Naive thymus-derived CD4-positive, alpha-beta T cell (primary cell): ENCODE measurements at regions not wholly inside any gene's neighbourhood (a gene's known extent, or its start where the extent isn't known, plus 50 kb on each side); places are given as distances from the start of the nearest gene placed in this dataset.

ENCODE experiments used
- ATAC-seq: fragments of 150-1000 bp; cut with Tn5 transposase; 2 replicates; pipeline ENCODE4 v1.10.0; 2021; ENCODE audit warnings: mild to moderate bottlenecking, moderate library complexity
- CTCF ChIA-PET: fragments of 350-600 bp; sonication (Branson Sonifier 250); formaldehyde crosslinking; loops from one replicate; lab custom pipeline; 2021; ENCODE audit warnings: antibody characterized with exemption; lab: Charles Lee
- POLR2A ChIA-PET: fragments of 350-600 bp; sonication (Branson Sonifier 250); formaldehyde crosslinking; loops from one replicate; lab custom pipeline; 2021; ENCODE audit warnings: antibody characterized with exemption, inconsistent platforms; lab: Charles Lee
- DNase-seq, 9 donors: peaks; one replicate each; pipeline versions ENCODE4 v3.0.0 to v3.0.0-alpha.2; 2020 to 2022; ENCODE audit warnings: mixed read lengths in 1 of 9
- H3K27ac ChIP-seq: one replicate; pipeline ENCODE4 v1.7.0; 2013; ENCODE audit warnings: mild to moderate bottlenecking, low read depth, low read length, moderate library complexity
- H3K27me3 ChIP-seq, 2 donors: one replicate each; pipeline ENCODE4 v1.7.0; 2013; ENCODE audit warnings: low read length in 2 of 2, mild to moderate bottlenecking in 2 of 2, moderate library complexity in 2 of 2; ENCODE audit not compliant: control insufficient read depth in 2 of 2, insufficient read depth in 2 of 2
- H3K36me3 ChIP-seq, 3 experiments: 1 replicate in 2 of 3; 2 replicates in 1 of 3; pipeline ENCODE4 v1.7.0; 2013; ENCODE audit warnings: low read length in 3 of 3, mild to moderate bottlenecking in 3 of 3, moderate library complexity in 1 of 3; ENCODE audit not compliant: insufficient read depth in 3 of 3, control insufficient read depth in 2 of 3
- H3K4me1 ChIP-seq, 2 donors: one replicate each; pipeline ENCODE4 v1.7.0; 2013; ENCODE audit warnings: low read length in 2 of 2, mild to moderate bottlenecking in 2 of 2, moderate library complexity in 1 of 2; ENCODE audit not compliant: control insufficient read depth in 2 of 2, insufficient read depth in 2 of 2
- H3K4me3 ChIP-seq: 2 replicates; pipeline ENCODE4 v1.7.0; 2013; ENCODE audit warnings: mild to moderate bottlenecking, low read length
- H3K9me3 ChIP-seq, 3 experiments: 1 replicate in 2 of 3; 2 replicates in 1 of 3; pipeline ENCODE4 v1.7.0; 2013; ENCODE audit warnings: low read length in 3 of 3; ENCODE audit not compliant: control insufficient read depth in 2 of 3
- H3K27ac Mint-ChIP-seq, 9 donors: one replicate each; pipeline ENCODE4 v1.8.0; 2020 to 2022; ENCODE audit warnings: mixed read lengths in 9 of 9, mild to moderate bottlenecking in 8 of 9, moderate library complexity in 5 of 9, inconsistent platforms in 2 of 9
- H3K27me3 Mint-ChIP-seq, 5 donors: one replicate each; pipeline ENCODE4 v1.8.0; 2021 to 2022; ENCODE audit warnings: mixed read lengths in 5 of 5, mild to moderate bottlenecking in 1 of 5
- H3K36me3 Mint-ChIP-seq, 5 donors: one replicate each; pipeline ENCODE4 v1.8.0; 2020 to 2022; ENCODE audit warnings: mixed read lengths in 5 of 5, mild to moderate bottlenecking in 3 of 5, inconsistent platforms in 1 of 5
- H3K4me1 Mint-ChIP-seq, 7 donors: one replicate each; pipeline ENCODE4 v1.8.0; 2020 to 2022; ENCODE audit warnings: mixed read lengths in 7 of 7, mild to moderate bottlenecking in 3 of 7, inconsistent platforms in 1 of 7
- H3K4me3 Mint-ChIP-seq, 10 donors: one replicate each; pipeline ENCODE4 v1.8.0; 2020 to 2022; ENCODE audit warnings: mild to moderate bottlenecking in 10 of 10, mixed read lengths in 10 of 10, moderate library complexity in 6 of 10, inconsistent platforms in 2 of 10
- H3K9me3 Mint-ChIP-seq, 11 donors: one replicate each; pipeline ENCODE4 v1.8.0; 2020 to 2022; ENCODE audit warnings: mixed read lengths in 11 of 11, mild to moderate bottlenecking in 4 of 11, inconsistent platforms in 1 of 11, moderate library complexity in 1 of 11
- intact Hi-C, 2 donors: fragments of 100-400 bp; cut with micrococcal nuclease; formaldehyde crosslinking; loops; one replicate each; pipeline ENCODE4 v1.15.1; 2023

DNA sequence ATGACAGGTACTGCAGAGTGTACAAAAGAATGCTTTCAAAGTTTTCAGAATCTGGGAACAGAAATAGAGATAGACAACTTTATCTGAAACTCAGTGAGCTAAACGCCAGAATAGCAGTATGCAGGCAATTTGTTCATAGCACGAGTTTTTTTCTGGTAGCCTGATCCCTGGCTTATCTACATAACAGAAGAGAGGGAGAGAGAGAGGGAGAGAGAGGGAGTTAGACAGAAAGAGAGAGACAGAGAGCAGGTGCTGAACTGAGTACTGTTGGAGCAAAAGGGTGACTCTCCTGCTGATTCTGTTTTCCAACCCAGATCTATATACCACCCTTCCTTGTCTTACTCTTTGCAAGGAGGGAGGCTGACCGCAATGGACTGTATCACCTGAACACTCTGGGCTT is 388.0 kb upstream of the CA10 start:
- Histone ChIP-seq H3K4me1 (no peaks in the 10 kb centered on the region), H3K27me3 (no peaks in the 10 kb centered on the region), H3K9me3 (no peaks in the 10 kb centered on the region), H3K4me3 (no peak overlapping the region), H3K27ac (no peak overlapping the region), H3K36me3 (no peaks in the 10 kb centered on the region)
- Mint-ChIP-seq H3K36me3 (no peaks in the 10 kb centered on the region), H3K27me3 (no peaks in the 10 kb centered on the region), H3K9me3 (peaks cover 2 to 13% (median 6%) of the 10 kb centered on the region in 11 donors), H3K4me1 (no peaks in the 10 kb centered on the region), H3K27ac (no peak overlapping the region), H3K4me3 (no peak overlapping the region)
- ChIA-PET POLR2A (no interaction called here), CTCF (no interaction called here)
- DNase-seq (no peak), ATAC-seq (no peak)
- intact Hi-C loops = no loop called here

DNA sequence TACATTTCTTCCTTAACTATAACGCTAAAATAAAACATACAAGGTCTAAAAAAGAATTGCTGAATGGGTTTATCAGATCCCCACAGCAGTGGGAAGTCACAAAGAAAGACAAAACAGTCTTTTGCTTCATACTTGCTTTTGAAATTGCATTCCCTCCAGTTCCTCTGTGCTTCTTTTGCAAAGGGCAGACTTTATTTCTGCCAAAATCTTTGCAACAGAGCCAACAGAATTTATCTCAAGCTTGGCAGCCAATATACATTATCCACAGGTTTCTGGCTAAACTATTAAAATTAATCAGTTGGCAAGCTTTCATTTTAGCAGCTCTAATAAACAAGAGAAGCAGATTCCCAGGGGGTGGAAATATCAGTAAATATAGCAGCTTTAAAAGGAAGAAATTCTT is 378.9 kb upstream of the CA10 start:
- H3K4me3 Mint-ChIP-seq = no peak overlapping the region
- intact Hi-C loops = no loop called here
- ChIA-PET CTCF (no interaction called here), POLR2A (no interaction called here)
- H3K9me3 ChIP-seq = no peaks in the 10 kb centered on the region
- peaks cover 0 to 1% (median 0%) of the 10 kb centered on the region in 5 donors for H3K27me3 Mint-ChIP-seq
- no peaks in the 10 kb centered on the region for H3K36me3 ChIP-seq
- H3K9me3 Mint-ChIP-seq = no peaks in the 10 kb centered on the region
- DNase-seq (no peak), ATAC-seq (no peak)
- H3K4me1 ChIP-seq = no peaks in the 10 kb centered on the region
- no peak overlapping the region for H3K27ac Mint-ChIP-seq
- no peak overlapping the region for H3K4me3 ChIP-seq
- no peak overlapping the region for H3K27ac ChIP-seq
- no peaks in the 10 kb centered on the region for H3K27me3 ChIP-seq
- no peaks in the 10 kb centered on the region for H3K4me1 Mint-ChIP-seq
- H3K36me3 Mint-ChIP-seq = no peaks in the 10 kb centered on the region

DNA sequence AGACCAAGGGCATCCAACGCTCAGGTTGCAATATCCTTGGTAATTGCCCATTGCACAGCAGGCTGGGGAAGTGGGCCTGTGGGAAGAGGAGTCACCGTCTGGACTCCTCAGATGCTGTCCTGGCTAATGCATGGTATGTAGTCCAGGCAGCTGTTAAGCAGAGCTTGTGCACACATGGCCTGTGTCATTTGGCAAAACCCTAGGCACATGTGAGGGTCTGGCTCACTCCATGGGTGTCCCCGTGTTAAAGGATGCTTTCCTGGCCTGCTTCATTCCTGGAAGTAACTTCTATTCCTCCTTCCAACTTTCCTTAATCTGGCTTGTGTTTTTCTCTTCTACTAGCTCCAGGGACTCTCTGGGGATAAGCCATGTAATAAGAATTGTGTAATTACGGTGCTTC is 378.0 kb upstream of the CA10 start:
- H3K9me3 Mint-ChIP-seq = no peaks in the 10 kb centered on the region
- Histone ChIP-seq H3K4me3 (no peak overlapping the region), H3K27me3 (no peaks in the 10 kb centered on the region), H3K4me1 (no peaks in the 10 kb centered on the region), H3K9me3 (no peaks in the 10 kb centered on the region), H3K36me3 (no peaks in the 10 kb centered on the region), H3K27ac (no peak overlapping the region)
- intact Hi-C loops = no loop called here
- H3K4me1 Mint-ChIP-seq = no peaks in the 10 kb centered on the region
- H3K27me3 Mint-ChIP-seq = peaks cover 0 to 6% (median 0%) of the 10 kb centered on the region in 5 donors
- DNase-seq = no peak
- POLR2A ChIA-PET = no interaction called here
- H3K4me3 Mint-ChIP-seq = no peak overlapping the region
- H3K27ac Mint-ChIP-seq = no peak overlapping the region
- no peak for ATAC-seq
- no peaks in the 10 kb centered on the region for H3K36me3 Mint-ChIP-seq
- CTCF ChIA-PET = no interaction called here

DNA sequence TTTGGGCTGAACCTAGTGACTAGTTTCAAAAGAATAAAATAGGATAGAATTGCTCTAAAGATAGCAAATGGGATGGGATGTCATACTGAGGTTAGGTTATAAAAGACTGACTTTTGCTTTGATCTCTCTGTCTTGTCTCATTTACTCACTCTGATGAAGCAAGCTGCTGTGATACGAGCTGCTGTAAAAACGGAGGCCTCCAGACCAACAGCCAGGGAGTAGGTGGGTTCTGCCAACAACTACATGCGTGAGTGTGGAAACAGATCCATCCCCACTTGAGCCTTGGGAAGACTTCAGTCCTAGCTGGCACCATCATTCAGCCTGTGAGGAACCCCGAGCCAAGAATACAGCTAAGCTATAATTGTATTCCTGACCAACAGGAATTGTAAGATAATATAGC is 373.9 kb upstream of the CA10 start:
- POLR2A ChIA-PET = no interaction called here
- no peaks in the 10 kb centered on the region for H3K4me1 ChIP-seq
- H3K4me1 Mint-ChIP-seq = no peaks in the 10 kb centered on the region
- H3K27ac Mint-ChIP-seq = no peak overlapping the region
- peaks cover 0 to 4% (median 0%) of the 10 kb centered on the region in 3 experiments for H3K9me3 ChIP-seq
- H3K36me3 ChIP-seq = no peaks in the 10 kb centered on the region
- H3K27ac ChIP-seq = no peak overlapping the region
- no peak overlapping the region for H3K4me3 Mint-ChIP-seq
- DNase-seq (no peak), ATAC-seq (no peak)
- no peak overlapping the region for H3K4me3 ChIP-seq
- no peaks in the 10 kb centered on the region for H3K27me3 ChIP-seq
- CTCF ChIA-PET = no interaction called here
- no peaks in the 10 kb centered on the region for H3K36me3 Mint-ChIP-seq
- intact Hi-C loops = no loop called here
- peaks cover 0 to 5% (median 0%) of the 10 kb centered on the region in 11 donors for H3K9me3 Mint-ChIP-seq
- H3K27me3 Mint-ChIP-seq = peaks cover 0 to 6% (median 0%) of the 10 kb centered on the region in 5 donors

DNA sequence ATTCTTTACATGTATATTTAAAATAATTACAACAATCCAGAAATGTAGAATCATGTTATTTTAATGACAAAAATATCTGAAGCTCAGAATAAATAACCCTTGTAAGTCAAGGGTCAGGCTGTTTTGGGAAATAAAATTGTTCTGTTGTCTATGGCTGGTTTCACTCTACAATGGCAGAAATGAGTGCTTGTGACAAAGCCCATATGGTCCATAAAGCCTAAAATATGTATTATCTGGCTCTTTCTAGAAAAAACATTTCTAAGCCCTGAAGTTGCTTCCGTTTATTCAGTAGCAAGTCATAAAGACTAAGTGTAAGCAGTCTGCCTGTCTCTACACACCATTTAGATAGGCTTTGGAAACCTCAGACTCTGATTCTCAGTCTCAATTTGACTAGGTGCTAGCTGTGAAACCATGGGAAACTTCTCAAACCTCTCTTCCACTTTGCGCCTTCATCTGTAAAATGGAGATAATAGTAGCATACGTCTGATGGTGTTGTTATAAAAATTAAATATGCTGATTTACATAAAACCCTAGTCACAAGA is 365.7 kb upstream of the CA10 start:
- Mint-ChIP-seq H3K4me3 (no peak overlapping the region), H3K4me1 (no peaks in the 10 kb centered on the region), H3K27me3 (no peaks in the 10 kb centered on the region), H3K27ac (no peak overlapping the region), H3K9me3 (peaks cover 0 to 18% (median 2%) of the 10 kb centered on the region in 11 donors), H3K36me3 (no peaks in the 10 kb centered on the region)
- ATAC-seq (no peak), DNase-seq (no peak)
- H3K9me3 ChIP-seq = no peaks in the 10 kb centered on the region
- no peaks in the 10 kb centered on the region for H3K4me1 ChIP-seq
- H3K4me3 ChIP-seq = no peak overlapping the region
- H3K27me3 ChIP-seq = no peaks in the 10 kb centered on the region
- intact Hi-C loops = no loop called here
- CTCF ChIA-PET = no interaction called here
- no peak overlapping the region for H3K27ac ChIP-seq
- H3K36me3 ChIP-seq = no peaks in the 10 kb centered on the region
- POLR2A ChIA-PET = no interaction called here

DNA sequence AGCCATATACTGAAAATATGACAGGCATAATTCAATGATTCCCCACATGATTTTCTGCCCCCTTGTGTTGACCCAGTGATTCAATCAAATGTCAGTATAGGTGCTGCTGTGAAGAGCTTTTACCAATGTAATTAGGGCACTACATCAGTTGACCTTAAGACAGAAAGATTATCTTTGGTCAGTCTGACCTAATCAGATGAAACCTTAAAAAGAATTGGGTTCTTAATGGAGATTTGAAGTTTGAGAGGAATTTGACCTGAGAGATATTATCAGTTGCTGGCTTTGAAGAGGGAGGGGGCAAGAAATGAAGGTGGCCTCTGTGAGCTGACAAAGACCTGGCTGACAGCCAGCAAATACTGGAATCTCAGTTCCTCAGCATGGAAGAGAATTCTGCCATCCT is 358.7 kb upstream of the CA10 start:
- H3K9me3 ChIP-seq = no peaks in the 10 kb centered on the region
- Mint-ChIP-seq H3K4me1 (no peaks in the 10 kb centered on the region), H3K27me3 (no peaks in the 10 kb centered on the region), H3K27ac (no peak overlapping the region), H3K36me3 (no peaks in the 10 kb centered on the region), H3K4me3 (no peak overlapping the region), H3K9me3 (peaks cover 0 to 17% (median 2%) of the 10 kb centered on the region in 11 donors)
- POLR2A ChIA-PET = no interaction called here
- CTCF ChIA-PET = no interaction called here
- intact Hi-C loops = no loop called here
- no peak overlapping the region for H3K27ac ChIP-seq
- H3K4me3 ChIP-seq = no peak overlapping the region
- H3K36me3 ChIP-seq = no peaks in the 10 kb centered on the region
- DNase-seq (no peak), ATAC-seq (no peak)
- no peaks in the 10 kb centered on the region for H3K27me3 ChIP-seq
- H3K4me1 ChIP-seq = no peaks in the 10 kb centered on the region

DNA sequence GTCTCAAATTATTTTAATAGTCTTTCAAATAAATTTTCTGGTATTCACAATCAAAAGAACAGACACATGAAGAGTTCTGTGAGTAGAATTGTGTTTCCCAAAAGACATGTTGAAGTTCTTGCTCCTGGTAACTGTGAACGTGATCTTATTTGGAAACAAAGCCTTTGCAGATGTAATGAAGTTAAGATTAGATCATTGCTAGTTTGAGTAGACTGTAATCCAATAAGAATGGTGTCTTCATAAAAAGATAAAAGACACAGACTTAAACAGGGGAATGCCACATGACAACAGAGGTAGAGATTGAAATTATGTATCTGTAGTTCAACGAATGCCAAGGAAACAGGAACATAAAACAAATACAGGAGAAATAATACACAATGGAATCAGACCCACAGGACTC is 357.4 kb upstream of the CA10 start:
- Mint-ChIP-seq H3K27me3 (no peaks in the 10 kb centered on the region), H3K27ac (no peak overlapping the region), H3K4me1 (no peaks in the 10 kb centered on the region), H3K4me3 (no peak overlapping the region), H3K9me3 (peaks cover 0 to 17% (median 3%) of the 10 kb centered on the region in 11 donors), H3K36me3 (no peaks in the 10 kb centered on the region)
- no peaks in the 10 kb centered on the region for H3K4me1 ChIP-seq
- DNase-seq (no peak), ATAC-seq (no peak)
- intact Hi-C loops = no loop called here
- H3K27me3 ChIP-seq = no peaks in the 10 kb centered on the region
- H3K36me3 ChIP-seq = no peaks in the 10 kb centered on the region
- ChIA-PET POLR2A (no interaction called here), CTCF (no interaction called here)
- no peaks in the 10 kb centered on the region for H3K9me3 ChIP-seq
- H3K4me3 ChIP-seq = no peak overlapping the region
- no peak overlapping the region for H3K27ac ChIP-seq
